ENCODE measurements at regions not wholly inside any gene's neighbourhood (a gene's known extent, or its start where the extent isn't known, plus 50 kb on each side); places are given as distances from the start of the nearest gene placed in this dataset.
"Not testable (repeated sequence)": the region's sequence is repeated elsewhere in the genome, so short reads cannot be mapped to it uniquely, and the experiment has no call there.

DNA sequence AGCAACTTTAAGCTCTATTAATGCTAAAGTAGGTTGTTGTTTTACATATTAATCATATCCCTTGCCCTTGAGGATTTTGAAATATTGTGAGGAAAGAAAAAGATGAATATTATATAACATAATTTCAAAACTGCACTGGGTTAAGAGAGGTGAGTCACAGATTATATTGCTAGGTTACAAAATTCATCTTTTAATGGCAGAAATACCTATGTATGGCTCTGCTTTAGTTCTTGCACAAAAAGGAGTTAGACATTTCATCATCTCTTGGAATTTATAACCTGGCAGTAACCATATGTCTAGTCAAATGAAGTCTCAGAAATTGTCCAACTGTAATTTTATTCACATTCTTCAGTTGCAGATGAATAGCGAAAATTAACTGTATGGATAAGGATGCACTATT, 2041.1 kb downstream of the OLFM4 start:
- no peak for DNase-seq

DNA sequence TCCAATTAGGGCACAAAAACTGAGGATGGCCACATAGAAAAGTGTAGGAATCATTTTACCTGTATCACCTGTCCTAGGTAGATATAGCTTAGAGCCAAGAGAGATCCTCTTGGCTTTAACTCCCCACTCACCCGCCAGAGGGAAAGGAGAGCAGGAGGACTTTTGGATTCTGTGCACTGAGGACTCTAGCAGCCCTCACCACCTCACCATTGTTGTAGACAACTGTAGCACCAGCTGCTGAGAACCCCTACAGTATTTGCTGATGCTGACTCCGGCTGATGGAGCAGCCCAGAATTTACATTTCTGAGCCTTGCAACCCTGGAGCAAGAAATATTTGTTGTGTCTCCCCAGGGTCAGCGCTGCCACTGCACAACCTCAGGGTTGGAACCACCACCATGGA, 2044.4 kb downstream of the OLFM4 start:
- no peak for DNase-seq

DNA sequence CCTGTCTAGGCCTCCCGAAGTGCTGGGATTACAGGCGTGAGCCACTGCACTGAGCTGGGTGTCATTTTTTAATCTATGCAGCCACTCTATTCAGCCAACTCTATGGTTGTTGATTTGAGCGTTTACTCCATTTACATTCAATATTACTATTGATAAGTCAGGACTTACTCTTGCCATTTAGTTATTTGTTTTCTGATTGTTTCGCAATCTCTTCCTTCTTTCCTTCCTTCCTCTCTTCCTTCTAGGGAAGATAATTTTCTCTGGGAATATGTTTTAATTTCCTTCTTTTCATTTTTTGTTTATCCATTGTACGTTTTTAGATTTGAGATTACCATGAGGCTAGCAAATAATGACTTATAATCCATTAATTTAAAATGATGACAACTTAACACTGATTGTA, 2056.0 kb downstream of the OLFM4 start:
- DNase-seq, result no peak

DNA sequence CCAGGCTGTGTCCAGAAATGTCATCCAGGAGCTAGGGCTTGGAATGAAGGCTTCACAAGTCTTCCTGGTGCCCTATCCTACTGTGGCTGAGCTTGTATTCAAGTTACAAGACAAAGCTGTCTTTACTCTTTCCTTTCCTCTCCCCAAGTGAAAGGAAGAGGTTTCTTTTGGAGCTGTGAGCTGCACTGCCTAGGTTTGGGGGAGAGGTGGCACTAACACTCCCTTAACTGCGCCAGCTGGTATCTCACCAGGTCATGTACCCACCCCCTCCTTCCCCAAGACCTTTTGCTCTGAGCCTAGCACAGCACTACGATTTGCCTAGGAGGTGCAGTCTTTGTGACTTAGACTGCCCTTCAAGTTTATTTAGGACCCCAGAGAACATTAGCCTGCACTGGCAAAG, 2053.6 kb upstream of the PRR20A start:
- no peak for DNase-seq

DNA sequence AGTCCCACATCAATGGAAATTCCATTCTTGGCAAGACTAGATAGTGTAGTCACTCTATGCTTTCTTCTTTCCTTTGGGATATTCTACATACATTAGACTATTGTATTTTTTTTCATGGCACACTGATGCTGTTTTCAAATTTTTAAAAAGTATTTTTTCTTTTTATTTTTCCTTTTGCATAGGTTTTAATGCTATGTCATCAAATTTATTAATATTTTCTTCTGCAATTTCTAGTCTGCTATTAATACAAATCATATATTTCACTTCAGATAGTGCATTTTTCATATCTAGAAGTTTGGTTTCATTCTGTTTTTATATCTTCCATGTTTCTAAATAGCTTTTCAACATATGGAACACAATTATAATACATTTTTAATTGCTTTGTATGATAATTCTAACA, 2050.1 kb upstream of the PRR20A start:
- DNase-seq, result no peak

DNA sequence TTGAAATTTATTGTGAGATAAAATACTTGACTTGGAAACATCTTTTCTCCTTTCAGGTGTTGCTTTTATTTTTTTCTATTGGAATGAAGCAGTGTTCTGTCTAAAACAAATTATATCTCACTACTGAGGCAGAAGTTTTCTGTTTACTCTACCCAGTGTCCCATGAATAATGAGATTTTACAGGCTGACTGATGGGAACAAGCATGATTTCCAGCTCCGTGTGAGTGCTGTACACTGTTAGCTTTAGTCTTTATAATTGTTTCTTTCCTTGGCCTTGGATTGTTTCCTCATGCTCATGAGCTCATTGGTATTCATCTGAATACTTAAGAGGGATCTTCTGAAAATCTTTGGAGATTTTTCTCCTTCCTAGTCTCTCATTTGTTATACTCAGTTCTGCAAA, 2049.5 kb upstream of the PRR20A start:
- no peak for DNase-seq

DNA sequence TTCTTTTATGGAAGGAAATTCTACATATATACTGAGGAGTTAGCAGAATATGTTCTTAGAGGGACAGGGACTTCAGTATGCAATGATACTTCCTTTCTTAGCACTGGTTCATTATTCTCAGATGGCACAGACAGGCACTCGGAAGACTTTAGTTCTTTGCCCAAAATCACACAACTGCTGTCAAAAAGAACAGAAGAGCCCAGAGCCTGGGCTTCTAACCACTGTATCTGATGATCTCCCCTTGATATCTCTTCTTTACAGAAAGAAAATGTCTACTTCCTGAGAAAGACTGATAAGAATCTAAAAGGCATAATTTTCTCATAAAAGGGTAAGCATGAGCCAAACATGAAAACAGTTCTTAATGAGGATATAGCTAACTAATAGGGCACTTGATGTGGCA, 2034.2 kb upstream of the PRR20A start:
- DNase-seq, result no peak

DNA sequence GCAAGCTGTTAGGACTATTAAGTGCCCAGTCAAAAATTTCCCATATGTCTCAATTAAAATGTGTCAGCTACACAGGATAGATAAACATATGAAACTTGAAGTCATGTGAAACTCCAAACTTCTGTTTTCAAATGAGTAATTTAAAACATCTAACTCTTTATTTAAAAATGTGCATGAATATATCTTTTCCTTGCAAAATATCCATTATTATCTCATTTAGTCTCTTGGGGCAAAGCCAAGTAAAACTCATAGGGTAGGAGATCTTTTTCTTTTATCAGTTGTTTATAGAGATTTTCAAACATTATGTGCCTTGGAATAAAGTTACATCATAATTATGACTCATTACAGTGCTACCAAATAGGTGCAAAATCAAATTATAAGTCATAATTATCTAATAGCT, 2020.1 kb upstream of the PRR20A start:
- DNase-seq, result no peak

DNA sequence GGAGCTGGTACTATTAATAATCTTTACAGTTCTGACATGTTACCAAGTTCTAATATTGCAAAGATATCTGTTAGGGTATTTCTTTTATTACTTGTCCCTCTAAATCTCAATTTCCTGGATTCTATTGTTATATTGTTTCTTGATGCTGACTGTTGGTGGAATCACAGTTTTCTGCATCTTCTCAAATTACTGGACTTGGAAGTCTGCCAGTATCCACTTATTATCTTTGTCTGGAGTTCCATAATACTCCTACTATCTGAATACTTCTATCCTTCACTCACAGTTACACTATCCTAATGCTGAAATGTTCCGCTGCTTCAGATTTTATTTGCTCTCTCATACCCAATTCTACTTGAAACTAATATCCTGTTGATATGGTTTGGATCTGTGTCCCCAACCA, 1985.7 kb upstream of the PRR20A start:
- no peak for DNase-seq

DNA sequence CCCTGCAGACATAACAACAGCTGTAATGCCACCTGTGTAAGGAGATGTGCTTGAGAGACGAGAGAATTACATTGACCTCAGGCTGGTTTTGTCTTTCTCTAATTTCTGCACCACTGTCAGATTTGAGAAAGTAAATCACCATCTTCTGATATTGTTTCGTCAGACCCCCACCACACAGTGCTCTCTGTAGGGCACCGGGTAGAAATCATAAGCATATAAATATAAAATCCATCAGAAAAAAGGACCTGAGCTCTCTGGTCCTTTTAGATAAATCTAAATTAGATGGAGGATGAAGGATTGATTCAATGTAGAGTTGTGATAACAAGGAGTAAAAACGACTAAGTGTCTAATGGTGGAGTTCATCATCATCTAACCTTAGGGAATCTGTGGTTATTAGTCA, 1981.0 kb upstream of the PRR20A start:
- no peak for DNase-seq

DNA sequence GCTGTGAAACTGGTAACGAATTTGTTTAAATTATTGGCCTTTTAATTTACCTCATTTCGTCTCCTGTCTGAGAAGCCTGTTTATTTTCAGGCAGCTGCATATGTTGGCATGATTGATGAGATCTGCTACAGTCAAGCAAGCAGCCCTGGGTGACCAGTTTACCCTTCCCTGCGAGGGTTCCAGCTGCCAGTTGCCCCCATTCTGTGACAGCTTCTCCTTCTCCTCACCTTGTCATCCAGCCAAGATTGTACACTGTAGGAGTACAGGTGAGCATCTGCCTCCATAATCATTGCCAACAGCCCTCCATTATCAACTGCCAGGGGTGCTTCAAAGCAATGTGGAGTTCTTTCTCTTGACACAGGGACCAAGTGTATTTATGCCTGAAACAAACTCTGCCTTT, 1979.9 kb upstream of the PRR20A start:
- no peak for DNase-seq

DNA sequence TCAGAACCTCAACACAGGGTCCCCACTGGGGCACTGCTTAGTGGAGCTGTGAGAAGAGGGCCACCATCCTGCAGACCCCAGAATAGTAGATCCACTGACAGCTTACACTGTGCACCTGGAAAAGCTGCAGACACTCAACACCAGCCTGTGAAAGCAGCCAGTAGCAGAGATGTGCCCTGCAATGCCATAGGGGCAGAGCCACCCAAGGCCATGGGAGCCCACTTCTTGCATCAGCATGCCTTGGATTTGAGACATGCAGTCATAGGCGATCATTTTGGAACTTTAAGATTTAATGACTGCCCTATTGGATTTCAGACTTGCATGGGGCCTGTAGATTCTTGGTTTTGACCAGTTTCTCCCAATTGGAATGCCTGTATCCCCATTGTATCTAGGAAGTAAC, 1962.1 kb upstream of the PRR20A start:
- DNase-seq, result not testable (repeated sequence)

DNA sequence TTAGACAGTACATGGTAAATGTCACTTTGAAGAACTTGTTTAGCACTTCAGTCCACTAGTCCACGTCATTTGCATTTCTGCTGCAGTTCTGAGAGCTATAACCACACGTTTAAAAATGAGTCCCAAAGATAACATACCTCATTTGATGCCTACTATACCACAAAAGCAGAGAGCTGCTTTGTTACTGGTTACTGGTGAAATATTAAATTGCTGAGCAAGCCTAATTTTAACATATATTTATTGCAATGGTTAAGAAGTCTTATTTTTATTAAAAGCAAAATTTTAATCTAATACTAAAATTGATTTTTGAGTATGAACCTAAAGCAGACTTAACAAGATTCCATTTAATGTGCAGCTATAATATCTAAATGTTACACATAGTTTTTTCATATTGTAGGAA, 1949.7 kb upstream of the PRR20A start:
- no peak for DNase-seq

DNA sequence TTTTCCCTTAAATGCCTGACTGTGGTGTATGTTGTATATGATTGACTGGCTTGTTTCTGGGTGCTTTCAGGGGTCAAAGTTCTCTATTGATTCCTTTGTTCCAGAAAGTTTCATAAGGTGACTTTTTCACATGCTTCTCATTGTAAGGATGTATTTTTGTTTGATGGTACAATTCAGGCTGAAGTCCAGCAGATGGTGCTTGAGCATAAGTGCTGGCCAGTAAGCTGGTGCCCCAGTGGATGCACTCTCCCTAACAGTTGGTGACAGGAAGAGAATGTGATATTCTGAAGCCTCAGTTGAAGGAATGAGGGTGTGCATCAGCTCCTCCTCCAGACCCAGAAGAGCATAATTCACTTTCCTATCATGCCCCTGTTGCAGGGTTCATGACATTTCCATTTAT, 1941.6 kb upstream of the PRR20A start:
- DNase-seq, result no peak

DNA sequence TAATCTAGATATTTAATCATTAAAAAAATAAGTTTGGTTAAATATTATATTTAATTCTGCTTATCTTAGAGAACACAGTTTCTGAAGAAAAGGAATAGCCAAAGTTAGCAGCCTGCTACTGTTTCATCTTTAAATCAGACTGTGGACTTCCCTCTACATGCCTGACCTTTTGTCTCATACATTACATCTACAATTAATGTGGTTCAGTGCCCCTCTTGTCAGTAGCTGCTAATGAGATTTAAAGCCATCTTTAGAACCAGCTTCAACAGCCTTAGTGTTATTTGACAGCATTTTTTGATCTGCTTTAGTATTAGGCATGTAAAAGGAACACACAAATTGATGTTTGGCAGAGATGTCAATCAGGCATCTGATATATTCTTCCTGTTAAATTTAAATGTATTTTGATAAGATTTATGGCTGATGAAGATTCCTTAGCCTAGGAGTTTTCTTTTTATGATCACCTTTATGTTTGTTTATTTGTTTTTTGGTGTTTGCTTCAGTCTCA, 1925.8 kb upstream of the PRR20A start:
- DNase-seq, result no peak

DNA sequence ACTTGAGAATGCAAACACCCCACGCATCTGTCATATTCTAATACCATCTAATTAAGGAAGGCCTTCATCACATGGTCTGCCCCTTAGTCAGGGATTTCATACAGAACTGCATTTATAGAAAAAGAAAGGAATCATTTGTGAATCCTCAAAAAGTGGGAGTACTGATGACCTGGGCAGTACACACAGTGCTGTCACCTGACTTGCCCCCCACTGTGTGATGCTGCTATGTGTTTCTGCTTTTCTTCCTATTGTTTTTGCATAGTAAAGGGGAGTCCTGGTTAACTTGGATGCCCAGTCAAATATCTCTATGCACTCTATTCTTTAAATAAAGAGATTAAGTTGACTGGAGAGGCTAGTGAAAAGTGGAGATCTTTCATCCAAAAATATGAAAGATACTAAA, 1921.2 kb upstream of the PRR20A start:
- DNase-seq, result no peak

DNA sequence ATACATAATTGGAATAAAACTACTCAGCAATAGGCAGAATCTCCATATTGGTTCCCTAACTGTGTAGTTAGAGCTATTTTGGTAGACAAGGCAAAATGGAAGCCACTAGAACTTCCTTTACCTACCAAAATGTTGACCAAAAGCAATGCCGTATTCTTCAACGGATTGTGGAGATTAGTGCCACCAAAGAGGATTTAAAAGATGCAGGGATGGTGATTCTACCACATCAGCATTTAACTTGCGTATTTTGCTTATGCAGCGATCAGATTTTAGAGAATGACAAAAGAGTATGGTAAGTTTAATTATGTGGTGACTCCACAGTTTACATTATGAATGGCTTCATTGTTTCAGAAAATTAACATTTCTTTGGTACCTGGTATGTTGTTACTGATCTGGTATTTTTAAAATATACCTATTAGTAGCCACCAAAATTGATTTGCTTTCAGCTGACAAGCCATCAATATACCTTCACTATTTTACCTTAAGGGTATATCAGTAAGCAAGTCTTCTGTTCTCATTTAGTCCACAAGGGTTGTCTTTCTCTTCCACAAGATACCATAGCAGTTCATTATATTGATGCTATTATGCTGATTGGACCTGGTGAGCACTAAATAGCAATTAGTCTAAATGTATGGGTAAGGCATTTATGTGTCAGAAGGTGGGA, 1910.7 kb upstream of the PRR20A start:
- no peak for DNase-seq

DNA sequence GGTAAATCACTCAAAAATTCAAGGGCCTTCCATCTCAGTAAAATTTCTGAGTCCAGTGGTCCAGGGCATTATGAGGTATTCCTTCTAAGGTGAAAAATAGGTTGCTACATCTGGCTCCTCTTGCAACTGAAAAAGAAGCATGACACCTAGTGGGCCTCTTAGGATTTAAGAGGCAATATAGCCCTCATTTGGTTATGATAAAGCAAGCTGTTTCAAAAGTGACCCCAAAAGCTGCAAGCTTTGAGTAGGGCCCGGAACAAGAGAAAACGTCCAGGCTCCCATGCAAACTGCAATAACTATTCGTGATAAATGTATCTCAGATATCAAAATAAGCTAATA, 1910.2 kb upstream of the PRR20A start:
- DNase-seq, result no peak

DNA sequence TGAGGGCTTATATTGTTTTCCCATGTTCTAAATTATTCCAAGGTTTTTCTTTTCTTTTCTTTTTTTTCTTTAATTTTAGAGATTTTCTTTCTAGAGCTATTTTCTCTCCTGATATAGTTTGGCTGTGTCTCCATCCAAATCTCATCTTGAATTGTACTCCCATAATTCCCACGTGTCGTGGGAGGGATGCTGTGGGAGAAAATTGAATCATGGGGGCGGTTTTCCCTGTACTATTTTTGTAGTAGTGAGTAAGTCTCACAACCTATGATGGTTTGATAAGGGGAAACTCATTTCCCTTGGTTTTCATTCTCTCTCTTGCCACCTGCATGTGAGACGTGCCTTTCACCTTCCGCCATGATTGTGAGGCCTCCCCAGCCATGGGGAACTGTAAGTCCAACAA, 1906.4 kb upstream of the PRR20A start:
- DNase-seq, result no peak

DNA sequence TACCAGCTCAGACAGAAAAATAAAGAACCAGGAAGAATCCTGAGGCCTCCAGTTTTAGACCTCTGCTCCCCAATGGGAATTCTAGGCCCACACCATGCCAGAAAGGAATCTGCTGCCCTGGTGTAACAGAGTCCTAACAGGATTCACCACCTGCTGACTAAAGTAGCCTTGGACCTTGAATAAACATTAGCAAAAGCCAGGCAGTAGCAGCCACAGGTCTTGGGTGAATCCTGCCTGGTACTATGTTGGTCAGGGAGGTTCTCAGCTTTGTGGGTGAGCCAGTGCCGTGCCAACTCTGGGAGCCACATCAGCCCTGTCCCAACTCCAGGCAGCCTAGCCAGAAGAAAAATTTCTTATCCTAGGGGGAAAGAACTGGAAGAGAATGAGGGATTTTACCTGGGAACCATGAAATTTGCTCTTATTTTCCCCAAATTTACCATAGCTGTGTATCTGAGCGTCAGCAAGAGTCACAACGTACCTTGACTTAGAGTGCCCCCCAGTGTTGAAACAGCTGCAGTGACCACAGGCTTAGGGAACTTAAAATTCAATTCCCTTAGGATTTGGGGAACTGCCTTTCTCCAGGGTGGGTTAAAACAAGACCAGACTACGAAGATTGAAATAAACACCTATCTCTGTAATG, 1895.6 kb upstream of the PRR20A start:
- DNase-seq, result no peak

DNA sequence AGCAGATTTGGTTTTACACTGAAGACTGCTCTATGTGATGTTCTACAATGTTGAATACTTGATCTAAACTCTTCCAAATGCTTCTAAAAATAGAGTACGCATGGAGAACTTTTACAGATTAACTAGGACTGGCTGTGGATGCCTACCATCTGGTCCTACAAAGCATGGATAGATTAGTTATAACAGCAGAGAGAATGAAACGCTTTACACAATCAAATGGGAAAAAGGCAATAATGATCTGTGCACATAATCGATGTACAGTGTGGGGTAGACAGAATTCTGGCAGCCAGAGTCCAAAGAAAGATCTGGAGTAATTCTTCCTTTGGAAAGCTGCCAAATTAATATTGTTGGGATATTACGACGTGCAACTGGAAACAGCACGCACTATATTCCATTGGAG, 1885.5 kb upstream of the PRR20A start:
- no peak for DNase-seq

DNA sequence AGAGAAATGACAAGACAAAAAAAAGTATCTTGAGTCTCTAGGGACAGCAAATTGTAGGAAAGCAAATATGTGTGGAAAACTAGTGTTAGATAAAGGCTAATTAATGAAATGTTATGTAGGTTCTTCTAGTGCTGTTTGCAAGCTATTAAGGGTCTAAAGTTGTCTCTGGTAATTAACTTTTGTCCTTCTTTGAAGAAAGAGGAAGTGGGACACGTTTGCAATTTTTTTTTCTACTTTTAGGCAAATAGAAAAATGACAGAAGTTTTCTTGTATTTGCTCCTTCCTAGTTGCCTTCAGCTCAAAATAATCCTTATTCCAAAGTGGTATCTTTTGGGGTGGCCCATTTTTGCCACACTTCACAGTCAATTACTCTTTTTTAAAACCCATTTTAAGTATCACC, 1877.7 kb upstream of the PRR20A start:
- DNase-seq, result no peak

DNA sequence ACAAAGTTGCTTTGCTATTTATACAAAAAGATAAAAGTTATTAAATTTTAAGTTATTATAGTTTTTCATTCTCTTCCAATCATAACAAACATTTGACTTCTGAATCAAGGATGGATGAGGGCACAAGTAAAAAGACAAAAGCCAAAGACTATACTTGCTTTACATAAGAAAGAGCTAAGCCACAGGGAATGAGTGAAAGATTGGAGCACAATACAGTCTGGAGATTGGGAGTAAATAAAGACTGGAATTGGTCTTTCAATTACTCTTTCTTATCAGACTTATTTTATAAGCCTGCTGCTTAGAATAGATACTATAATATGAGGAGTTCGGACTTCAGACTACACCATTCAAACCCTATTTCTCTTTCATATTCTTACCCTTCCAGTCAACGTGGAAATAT, 1874.1 kb upstream of the PRR20A start:
- no peak for DNase-seq

DNA sequence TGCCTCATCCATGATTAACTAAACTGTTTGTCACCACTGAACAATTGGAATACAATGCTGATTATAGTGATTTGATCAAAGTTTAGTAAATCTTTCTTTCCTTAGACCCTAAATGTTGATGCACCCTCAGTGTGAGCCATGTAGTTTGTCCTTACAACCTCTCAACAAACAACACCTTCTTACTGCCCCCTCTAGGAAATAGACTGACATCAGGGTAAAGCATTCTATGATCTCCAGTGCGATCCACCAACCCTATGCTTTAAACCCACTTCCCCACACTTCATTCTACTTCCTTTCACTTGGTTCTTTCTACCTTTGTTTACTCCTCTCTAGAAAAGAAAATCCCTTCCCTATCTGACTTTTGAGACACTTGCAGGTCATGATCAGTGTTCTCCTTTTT, 1842.5 kb upstream of the PRR20A start:
- DNase-seq, result no peak

DNA sequence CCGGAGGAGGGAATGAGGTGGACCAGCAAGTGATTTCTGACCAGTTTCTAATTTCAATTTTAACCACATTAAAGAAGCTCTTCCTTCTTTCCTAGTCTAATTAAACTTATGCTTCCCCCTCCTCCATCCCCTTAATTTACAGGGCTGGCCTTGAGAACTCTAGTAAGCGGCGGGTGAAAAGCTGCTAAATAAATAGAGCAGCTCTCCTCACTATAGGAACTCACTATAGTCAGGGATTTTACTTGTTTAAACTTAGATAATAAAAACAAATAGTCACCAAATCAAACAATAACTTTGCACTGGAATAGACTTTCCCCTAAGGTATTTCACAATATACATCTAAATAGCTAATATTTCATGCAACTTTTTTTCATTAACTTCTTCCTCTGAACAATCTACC, 1838.2 kb upstream of the PRR20A start:
- DNase-seq, result no peak
